Spleen (tissue), 11 donors: ENCODE measurements at regions not wholly inside any gene's neighbourhood (a gene's known extent, or its start where the extent isn't known, plus 50 kb on each side); places are given as distances from the start of the nearest gene placed in this dataset.
"Not testable (repeated sequence)": the region's sequence is repeated elsewhere in the genome, so short reads cannot be mapped to it uniquely, and the experiment has no call there.

Experiments
- DNase-seq: peaks from one replicate; pipeline ENCODE4 v3.0.0-alpha.2; 2020
- H3K27ac ChIP-seq, 8 donors: fragments of 200-600 bp; sonication (generic) in 7 of 8; 1 replicate in 4 of 8; 2 replicates in 4 of 8; pipeline versions ENCODE4 v1.5.0 to v1.8.0; 2016 to 2021; ENCODE audit warnings: inconsistent platforms in 4 of 8, mild to moderate bottlenecking in 4 of 8, moderate library complexity in 1 of 8
- H3K27me3 ChIP-seq, 7 donors: fragments of 200-600 bp; sonication (generic) in 6 of 7; replicated peaks in 1 of 7; 1 replicate in 4 of 7; 2 replicates in 3 of 7; pipeline versions ENCODE4 v1.5.0 to v1.8.0; 2016 to 2021; ENCODE audit warnings: inconsistent platforms in 3 of 7, mild to moderate bottlenecking in 1 of 7
- H3K36me3 ChIP-seq, 6 donors: fragments of 200-600 bp; sonication (generic) in 5 of 6; 1 replicate in 4 of 6; 2 replicates in 2 of 6; pipeline versions ENCODE4 v1.5.0 to v1.8.0; 2016 to 2021; ENCODE audit warnings: inconsistent platforms in 2 of 6
- H3K4me1 ChIP-seq, 6 donors: fragments of 200-600 bp; sonication (generic) in 5 of 6; 1 replicate in 3 of 6; 2 replicates in 3 of 6; pipeline versions ENCODE4 v1.5.0 to v1.8.0; 2016 to 2021; ENCODE audit warnings: inconsistent platforms in 3 of 6
- H3K4me3 ChIP-seq, 8 donors: fragments of 200-600 bp; sonication (generic) in 7 of 8; 1 replicate in 4 of 8; 2 replicates in 4 of 8; pipeline versions ENCODE4 v1.5.0 to v1.8.0; 2016 to 2021; ENCODE audit warnings: inconsistent platforms in 4 of 8, mild to moderate bottlenecking in 4 of 8, moderate library complexity in 2 of 8
- H3K9me3 ChIP-seq, 8 donors: fragments of 200-600 bp; sonication (generic) in 7 of 8; 1 replicate in 4 of 8; 2 replicates in 4 of 8; pipeline versions ENCODE4 v1.5.0 to v1.8.0; 2016 to 2021; ENCODE audit warnings: inconsistent platforms in 4 of 8
- POLR2A ChIP-seq, 3 donors: fragments of 450-650 bp; IDR thresholded peaks; one replicate each; pipeline ENCODE4 v1.5.1; 2017; ENCODE audit warnings: antibody characterized with exemption in 3 of 3, mild to moderate bottlenecking in 1 of 3
- POLR2AphosphoS5 ChIP-seq, 3 donors: sonication (generic); formaldehyde crosslinking; IDR thresholded peaks; one replicate each; pipeline ENCODE4 v1.5.1; 2017; ENCODE audit warnings: antibody characterized with exemption in 3 of 3
- WGBS, 5 donors: extraction: QIAGEN DNeasy Blood & Tissue Kit in 3 of 5; methylation state at CpG; one replicate each; pipeline versions ENCODE4 v1.1.5 to v1.1.7; 2013 to 2018; 5-methylcytosine and 5-hydroxymethylcytosine counted together
- intact Hi-C: fragments of 100-400 bp; cut with DNase I; formaldehyde crosslinking; loops from one replicate; pipeline ENCODE4 v1.15.0; 2023; ENCODE audit warnings: low total_unique reads
- TF ChIP-seq, protein P1 (sequence below), 11 experiments: fragments of 200-600 bp in 7 of 11; fragments of 450-650 bp in 4 of 11; sonication (generic) in 4 of 11; IDR thresholded peaks in 8 of 11; conservative IDR thresholded peaks in 3 of 11; 1 replicate in 7 of 11; 2 replicates in 4 of 11; pipeline versions ENCODE4 v1.4.0 to v1.8.0; 2016 to 2021; ENCODE audit warnings: antibody characterized with exemption in 11 of 11, inconsistent platforms in 4 of 11, mild to moderate bottlenecking in 1 of 11
- donor health status: healthy with polysubstance abuse.
- donor health status: DM: no; HTN: no; CAD: no; lungs with moderate emphysema.
- donor health status: DM: no; HTN: no; CAD: no.
- donor health status: Bipolar disorder and iron deficiency.
- donor health status: healthy.
- donor health status: DM: no; HTN: no; CAD: no.
- donor health status: DM: yes; HTN: yes; CAD: no.

DNA sequence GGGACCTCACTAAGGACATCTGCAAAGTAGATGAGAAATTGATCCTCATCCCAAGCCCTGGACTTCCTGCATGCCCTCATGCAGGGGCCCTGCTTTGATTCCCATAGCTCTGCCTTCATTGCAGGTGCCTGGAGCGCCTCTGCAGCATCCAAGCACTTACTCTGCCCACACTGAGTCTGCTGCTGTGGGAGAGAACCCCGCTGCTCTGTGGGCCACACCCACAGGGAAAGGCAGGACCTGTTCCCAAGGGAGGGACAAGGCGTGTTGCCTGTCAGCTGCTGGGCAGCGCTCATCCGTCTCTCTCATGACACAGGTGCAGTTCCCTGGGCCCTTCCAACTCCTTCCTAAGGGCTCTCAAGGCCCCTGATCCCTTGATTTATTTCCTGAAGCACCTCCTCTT is 266.8 kb upstream of the SMIM21 start:
- intact Hi-C loops: no loop called here
- Histone ChIP-seq H3K27me3 (no peaks in the 10 kb centered on the region), H3K4me1 (no peaks in the 10 kb centered on the region), H3K27ac (no peak overlapping the region), H3K4me3 (no peak overlapping the region), H3K9me3 (no peaks in the 10 kb centered on the region), H3K36me3 (no peaks in the 10 kb centered on the region)
- 72 to 84% (median 75%) methylated on average over 5 of the region's 5 CpGs for WGBS, 5 donors
- DNase-seq: no peak
- TF ChIP-seq POLR2A (IDR thresholded peaks at IDR 0.05): no peak
- TF ChIP-seq, protein P1, sequence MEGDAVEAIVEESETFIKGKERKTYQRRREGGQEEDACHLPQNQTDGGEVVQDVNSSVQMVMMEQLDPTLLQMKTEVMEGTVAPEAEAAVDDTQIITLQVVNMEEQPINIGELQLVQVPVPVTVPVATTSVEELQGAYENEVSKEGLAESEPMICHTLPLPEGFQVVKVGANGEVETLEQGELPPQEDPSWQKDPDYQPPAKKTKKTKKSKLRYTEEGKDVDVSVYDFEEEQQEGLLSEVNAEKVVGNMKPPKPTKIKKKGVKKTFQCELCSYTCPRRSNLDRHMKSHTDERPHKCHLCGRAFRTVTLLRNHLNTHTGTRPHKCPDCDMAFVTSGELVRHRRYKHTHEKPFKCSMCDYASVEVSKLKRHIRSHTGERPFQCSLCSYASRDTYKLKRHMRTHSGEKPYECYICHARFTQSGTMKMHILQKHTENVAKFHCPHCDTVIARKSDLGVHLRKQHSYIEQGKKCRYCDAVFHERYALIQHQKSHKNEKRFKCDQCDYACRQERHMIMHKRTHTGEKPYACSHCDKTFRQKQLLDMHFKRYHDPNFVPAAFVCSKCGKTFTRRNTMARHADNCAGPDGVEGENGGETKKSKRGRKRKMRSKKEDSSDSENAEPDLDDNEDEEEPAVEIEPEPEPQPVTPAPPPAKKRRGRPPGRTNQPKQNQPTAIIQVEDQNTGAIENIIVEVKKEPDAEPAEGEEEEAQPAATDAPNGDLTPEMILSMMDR (IDR thresholded peaks at IDR 0.05 in 8 of 11, conservative IDR thresholded peaks at IDR 0.05 in 3 of 11): no peak
- no peak for TF ChIP-seq POLR2AphosphoS5 (IDR thresholded peaks at IDR 0.05)

DNA sequence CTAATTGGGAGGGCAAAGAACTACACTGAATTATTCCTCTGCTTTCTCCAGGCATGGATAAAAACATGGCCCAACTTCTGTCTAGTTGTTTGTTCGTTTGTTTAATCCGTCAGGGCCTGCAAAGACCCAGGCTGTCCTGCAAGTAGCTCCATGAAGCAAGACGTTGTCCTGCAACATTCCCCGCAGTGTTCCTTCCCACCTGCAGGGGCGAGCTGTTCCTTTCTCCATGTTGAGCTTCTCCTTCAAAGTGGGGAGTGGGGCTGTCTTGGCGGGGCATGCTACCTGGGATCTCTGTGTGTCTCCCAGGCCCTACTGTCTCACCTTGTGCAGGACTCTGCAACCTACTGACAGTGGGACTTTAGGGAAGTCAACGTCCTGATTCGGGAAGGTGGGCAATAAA is 264.0 kb upstream of the SMIM21 start:
- Histone ChIP-seq H3K4me1 (no peaks in the 10 kb centered on the region), H3K4me3 (no peak overlapping the region), H3K9me3 (no peaks in the 10 kb centered on the region), H3K27me3 (no peaks in the 10 kb centered on the region), H3K36me3 (no peaks in the 10 kb centered on the region), H3K27ac (no peak overlapping the region)
- intact Hi-C loops: no loop called here
- DNase-seq: no peak
- TF ChIP-seq POLR2A (IDR thresholded peaks at IDR 0.05) (no peak), POLR2AphosphoS5 (IDR thresholded peaks at IDR 0.05) (no peak)
- TF ChIP-seq, protein P1 (IDR thresholded peaks at IDR 0.05 in 8 of 11, conservative IDR thresholded peaks at IDR 0.05 in 3 of 11): no peak
- 80 to 91% (median 85%) methylated on average over 8 of the region's 8 CpGs for WGBS, 5 donors

DNA sequence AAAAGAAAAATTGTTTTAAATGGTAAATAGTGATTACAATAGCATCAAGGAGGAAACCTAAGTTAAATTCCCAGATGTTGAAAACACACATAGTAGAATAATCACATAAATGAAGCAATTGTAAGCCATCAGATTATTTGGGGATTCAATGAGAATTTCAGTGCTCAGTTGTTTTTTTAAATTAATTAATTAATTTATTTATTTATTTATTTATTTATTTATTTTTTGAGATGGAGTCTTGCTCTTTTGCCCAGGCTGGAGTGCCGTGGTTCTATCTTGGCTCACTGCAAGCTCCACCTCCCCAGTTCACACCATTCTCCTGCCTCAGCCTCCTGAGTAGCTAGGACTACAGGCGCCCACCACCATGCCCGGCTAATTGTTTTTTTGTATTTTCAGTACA is 262.8 kb upstream of the SMIM21 start:
- H3K27ac ChIP-seq, H3K36me3 ChIP-seq, H3K9me3 ChIP-seq, intact Hi-C loops, DNase-seq, H3K27me3 ChIP-seq, H3K4me1 ChIP-seq, H3K4me3 ChIP-seq: not testable (repeated sequence)
- WGBS, 5 donors: 92 to 97% (median 92%) methylated on average over 3 of the region's 3 CpGs

DNA sequence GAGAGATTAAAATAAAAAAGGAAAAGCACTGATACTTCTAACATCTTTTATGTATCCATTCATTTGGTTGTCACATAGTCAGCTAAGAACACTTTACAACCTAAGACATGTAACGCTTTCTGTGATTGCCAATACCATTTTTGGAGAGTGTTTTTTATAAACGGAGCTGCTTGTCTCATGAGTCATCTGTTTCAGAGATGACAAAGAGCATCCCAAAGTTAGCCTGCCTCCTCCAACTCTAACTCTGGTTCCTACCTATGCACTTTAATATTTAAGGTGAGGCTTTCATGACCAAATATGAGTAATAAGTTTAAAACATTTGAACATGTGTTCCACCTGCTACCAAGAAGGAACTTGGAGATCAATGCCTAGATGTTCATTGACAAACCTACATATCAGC is 260.1 kb upstream of the SMIM21 start:
- no peak overlapping the region for H3K27ac ChIP-seq
- no peaks in the 10 kb centered on the region for H3K9me3 ChIP-seq
- no peak for DNase-seq
- intact Hi-C loops: no loop called here
- no peaks in the 10 kb centered on the region for H3K27me3 ChIP-seq
- TF ChIP-seq, protein P1 (IDR thresholded peaks at IDR 0.05 in 8 of 11, conservative IDR thresholded peaks at IDR 0.05 in 3 of 11): no peak
- TF ChIP-seq POLR2A (IDR thresholded peaks at IDR 0.05) (no peak), POLR2AphosphoS5 (IDR thresholded peaks at IDR 0.05) (no peak)
- no peaks in the 10 kb centered on the region for H3K4me1 ChIP-seq
- no peaks in the 10 kb centered on the region for H3K36me3 ChIP-seq
- H3K4me3 ChIP-seq: no peak overlapping the region
- 82 to 92% (median 85%) methylated on average over 2 of the region's 2 CpGs for WGBS, 5 donors

DNA sequence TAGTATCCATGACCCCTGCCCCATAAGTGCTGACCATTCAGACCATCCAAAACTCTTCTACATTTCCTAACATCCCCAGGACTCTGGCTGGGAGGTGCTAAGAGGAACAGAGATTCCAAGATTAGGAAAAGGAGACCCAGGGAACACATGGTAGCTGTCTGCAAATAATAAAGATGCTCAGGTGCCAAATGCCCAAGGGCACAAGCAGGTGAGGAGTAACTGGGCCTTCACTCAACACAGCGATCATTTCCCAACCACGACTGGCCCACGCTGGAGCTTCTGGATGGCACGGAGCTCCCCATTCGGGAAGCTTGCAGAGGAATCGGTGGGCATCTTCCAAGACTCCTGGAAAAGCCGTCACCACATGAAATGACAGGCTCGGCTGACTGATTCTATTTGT is 255.9 kb upstream of the SMIM21 start:
- Histone ChIP-seq H3K4me1 (no peaks in the 10 kb centered on the region), H3K4me3 (no peak overlapping the region), H3K27ac (no peak overlapping the region), H3K9me3 (no peaks in the 10 kb centered on the region), H3K36me3 (no peaks in the 10 kb centered on the region), H3K27me3 (no peaks in the 10 kb centered on the region)
- whole genome bisulfite sequencing, 5 donors: 91 to 96% (median 92%) methylated on average over 8 of the region's 8 CpGs
- intact Hi-C loops: no loop called here
- TF ChIP-seq, protein P1 (IDR thresholded peaks at IDR 0.05 in 8 of 11, conservative IDR thresholded peaks at IDR 0.05 in 3 of 11): no peak
- no peak for TF ChIP-seq POLR2A (IDR thresholded peaks at IDR 0.05)
- DNase-seq: no peak
